Renal pelvis (tissue), 1 donor: ENCODE measurements at regions not wholly inside any gene's neighbourhood (a gene's known extent, or its start where the extent isn't known, plus 50 kb on each side); places are given as distances from the start of the nearest gene placed in this dataset.

Experiments
- DNase-seq: peaks from one replicate; pipeline ENCODE4 v3.0.0-alpha.2; 2013

GRCh38 chr2:120916446-120916845 lies 180.8 kb downstream of the GLI2 start:
- DNase-seq: no peak

- DNase-seq: no peak
Measured at GRCh38 chr2:120917886-120918285, 182.2 kb downstream of the GLI2 start.

GRCh38 chr2:120919216-120919615 lies 183.5 kb downstream of the GLI2 start:
- no peak for DNase-seq

GRCh38 chr2:120919771-120920453 lies 184.2 kb downstream of the GLI2 start:
- DNase-seq: peak; percentile 76

- DNase-seq: no peak
Measured at GRCh38 chr2:120920454-120921148, 184.9 kb downstream of the GLI2 start.

GRCh38 chr2:120921457-120921856 lies 185.8 kb downstream of the GLI2 start:
- DNase-seq: no peak

GRCh38 chr2:120922571-120923332 lies 187.1 kb downstream of the GLI2 start:
- no peak for DNase-seq

- no peak for DNase-seq
Measured at GRCh38 chr2:120923426-120923825, 187.8 kb downstream of the GLI2 start.

- DNase-seq: no peak
Measured at GRCh38 chr2:120924924-120925323, 189.3 kb downstream of the GLI2 start.

GRCh38 chr2:120926463-120927264 lies 191.0 kb downstream of the GLI2 start:
- no peak for DNase-seq

GRCh38 chr2:120927265-120927628 lies 191.6 kb downstream of the GLI2 start:
- DNase-seq: no peak

GRCh38 chr2:120929829-120930228 lies 194.2 kb downstream of the GLI2 start:
- DNase-seq: no peak

GRCh38 chr2:120930236-120930635 lies 194.6 kb downstream of the GLI2 start:
- DNase-seq: no peak

- DNase-seq: no peak
Measured at GRCh38 chr2:120930864-120931263, 195.2 kb downstream of the GLI2 start.

- no peak for DNase-seq
Measured at GRCh38 chr2:120932472-120932871, 196.8 kb downstream of the GLI2 start.

GRCh38 chr2:120932881-120933280 lies 197.2 kb downstream of the GLI2 start:
- DNase-seq: no peak

- DNase-seq: no peak
Measured at GRCh38 chr2:120933693-120934573, 198.3 kb downstream of the GLI2 start.

GRCh38 chr2:120934574-120935338 lies 199.1 kb downstream of the GLI2 start:
- no peak for DNase-seq

- no peak for DNase-seq
Measured at GRCh38 chr2:120935339-120936313, 200.0 kb downstream of the GLI2 start.
